Right cardiac atrium (tissue), 5 donors: ENCODE measurements at regions not wholly inside any gene's neighbourhood (a gene's known extent, or its start where the extent isn't known, plus 50 kb on each side); places are given as distances from the start of the nearest gene placed in this dataset.
A peak's percentile ranks its signal among the peaks of the same experiment; 100 is the strongest.

Experiments used
- ATAC-seq, 2 donors: fragments of 200-7000 bp; cut with Tn5 transposase; one replicate each; pipeline versions ENCODE4 v1.8.0 to v1.9.1; 2020; ENCODE audit warnings: moderate library complexity in 2 of 2, mild to moderate bottlenecking in 1 of 2
- DNase-seq, 3 donors: peaks; one replicate each; pipeline ENCODE4 v3.0.0-alpha.2; 2020
- H3K27ac ChIP-seq: one replicate; pipeline ENCODE4 v1.5.1; 2013; ENCODE audit warnings: mild to moderate bottlenecking, low read length, control low read depth, moderate library complexity
- H3K27me3 ChIP-seq: one replicate; pipeline ENCODE4 v1.6.1; 2013; ENCODE audit not compliant: control insufficient read depth, insufficient read depth
- H3K4me1 ChIP-seq: one replicate; pipeline ENCODE4 v1.6.1; 2013; ENCODE audit warnings: low read length; ENCODE audit not compliant: control insufficient read depth, insufficient read depth
- H3K4me3 ChIP-seq: one replicate; pipeline ENCODE4 v1.5.1; 2013; ENCODE audit warnings: low read length, control low read depth
- H3K9me3 ChIP-seq: one replicate; pipeline ENCODE4 v1.6.1; 2013; ENCODE audit warnings: low read length; ENCODE audit not compliant: control insufficient read depth
- WGBS: extraction: QIAGEN DNeasy Blood & Tissue Kit; methylation state at CpG from one replicate; pipeline ENCODE4 v1.1.7; 2013; 5-methylcytosine and 5-hydroxymethylcytosine counted together
- intact Hi-C, 4 donors: fragments of 100-400 bp; cut with DNase I; formaldehyde crosslinking; loops; one replicate each; pipeline versions ENCODE4 v1.11.0 to v1.14.0; 2022 to 2023
- donor health status: healthy with polysubstance abuse.
- donor health status: DM: no; HTN: yes; CAD: no.
- donor health status: DM: no; HTN: no; CAD: no.
- donor health status: DM: no; HTN: yes; CAD: no; lungs with severe emphysema.
- donor health status: DM: yes; HTN: yes; CAD: no.

DNA sequence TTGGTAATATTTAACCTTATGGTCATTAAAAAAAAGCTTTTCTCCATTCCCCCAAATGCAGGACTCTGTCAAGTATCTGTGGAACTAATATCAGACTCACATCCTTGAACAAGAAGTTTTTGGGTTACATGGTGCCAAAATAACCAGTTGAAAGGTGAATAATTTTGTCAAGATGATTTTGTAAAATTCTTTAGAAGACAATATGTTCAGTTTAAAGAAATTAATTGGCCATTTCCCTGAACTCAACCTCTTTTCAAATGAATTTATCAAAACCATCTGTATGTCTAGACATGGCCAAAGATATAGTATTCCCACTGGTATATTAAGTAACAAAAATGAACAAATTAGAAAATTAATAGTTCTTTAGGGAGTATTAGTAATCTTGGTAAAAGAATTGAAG lies 280.5 kb downstream of the MBNL1 start:
- Histone ChIP-seq H3K4me3 (no peak overlapping the region), H3K27me3 (no peaks in the 10 kb centered on the region), H3K9me3 (no peaks in the 10 kb centered on the region), H3K4me1 (no peaks in the 10 kb centered on the region), H3K27ac (no peak overlapping the region)
- DNase-seq (no peak), ATAC-seq (no peak)
- intact Hi-C loops = no loop called here

DNA sequence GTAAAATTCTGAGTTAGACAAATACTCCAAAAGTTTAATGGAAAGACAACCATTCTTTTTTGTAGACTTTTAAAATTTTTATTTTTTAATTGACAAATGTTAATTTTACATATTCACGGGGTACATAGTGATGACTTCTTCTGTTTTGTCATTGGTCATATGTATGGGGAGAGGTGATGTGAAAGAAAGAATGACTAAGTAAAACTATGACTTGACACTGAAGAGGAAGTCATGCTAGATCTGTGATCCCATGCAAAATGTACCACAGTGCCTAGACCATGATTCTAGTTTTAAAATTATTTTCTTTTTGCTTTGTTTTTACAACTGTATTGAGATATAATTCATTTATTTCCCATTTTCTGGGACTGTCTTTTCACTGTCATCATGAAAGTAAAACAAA lies 281.6 kb downstream of the MBNL1 start:
- ATAC-seq = no peak
- WGBS = 95% methylated on average over 1 of the region's 1 CpG
- H3K4me1 ChIP-seq = no peaks in the 10 kb centered on the region
- DNase-seq = no peak
- intact Hi-C loops = no loop called here
- no peaks in the 10 kb centered on the region for H3K27me3 ChIP-seq
- no peaks in the 10 kb centered on the region for H3K9me3 ChIP-seq
- no peak overlapping the region for H3K27ac ChIP-seq
- H3K4me3 ChIP-seq = no peak overlapping the region

DNA sequence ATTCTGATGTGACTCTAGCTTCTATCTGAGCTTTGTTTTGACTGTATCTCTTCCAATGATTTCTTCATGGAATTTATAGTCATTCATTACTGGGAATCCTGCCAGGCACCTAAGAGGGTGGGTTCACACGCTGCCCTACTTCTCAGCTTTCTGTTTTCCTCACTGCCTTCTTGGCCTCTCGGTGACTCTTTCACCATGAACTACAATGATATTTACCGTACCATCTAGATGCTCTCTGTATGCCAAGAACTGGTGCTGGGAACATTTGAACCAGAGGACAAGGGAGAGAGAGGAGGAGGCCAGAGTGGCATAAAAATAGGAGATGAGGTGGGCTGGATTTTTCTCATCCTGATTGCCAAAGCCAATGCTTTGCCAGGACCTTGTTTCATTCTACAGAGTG lies 280.0 kb upstream of the P2RY1 start:
- peak in 1 of 3 donors; percentile 31 for DNase-seq
- H3K4me1 ChIP-seq = peaks cover 5% of the 10 kb centered on the region
- no peak overlapping the region for H3K4me3 ChIP-seq
- no peaks in the 10 kb centered on the region for H3K9me3 ChIP-seq
- 28% methylated on average over 3 of the region's 3 CpGs for WGBS
- ATAC-seq = peak; percentile 42 to 54
- peak overlapping the region; percentile 77 for H3K27ac ChIP-seq
- no peaks in the 10 kb centered on the region for H3K27me3 ChIP-seq
- intact Hi-C loops = no loop called here

DNA sequence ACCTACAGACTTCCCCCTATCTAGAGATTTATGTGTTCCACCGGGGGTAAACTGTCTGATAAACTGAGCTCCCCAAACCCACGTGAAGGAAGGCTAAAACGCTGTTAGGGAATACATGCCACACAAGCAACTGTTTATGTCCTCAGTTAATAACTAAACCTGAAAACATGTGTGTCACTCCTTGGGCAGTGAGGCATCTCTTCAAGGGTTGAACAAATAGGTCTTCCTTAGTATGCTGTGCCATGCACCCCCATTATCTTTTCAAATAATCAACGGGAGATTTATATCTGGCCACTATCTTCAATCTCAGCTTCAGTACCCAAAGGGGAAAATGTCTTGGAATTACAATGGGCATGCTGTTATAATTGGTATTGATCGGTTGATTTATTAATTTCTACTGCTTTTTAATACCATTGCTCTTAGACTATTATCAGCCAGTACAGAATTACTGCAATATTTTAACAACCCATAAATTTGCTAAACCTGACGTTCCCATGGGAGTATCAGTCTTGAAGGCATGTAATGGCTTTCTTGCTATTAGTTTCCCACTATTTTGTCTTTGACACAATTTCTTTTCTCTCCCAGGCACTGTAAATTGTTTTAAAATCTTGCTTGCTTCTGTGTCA lies 279.2 kb upstream of the P2RY1 start:
- ATAC-seq (no peak), DNase-seq (no peak)
- Histone ChIP-seq H3K27me3 (no peaks in the 10 kb centered on the region), H3K4me3 (no peak overlapping the region), H3K27ac (peak overlapping the region; percentile 77), H3K9me3 (no peaks in the 10 kb centered on the region), H3K4me1 (peaks cover 5% of the 10 kb centered on the region)
- 97% methylated on average over 6 of the region's 6 CpGs for WGBS
- intact Hi-C loops = no loop called here

DNA sequence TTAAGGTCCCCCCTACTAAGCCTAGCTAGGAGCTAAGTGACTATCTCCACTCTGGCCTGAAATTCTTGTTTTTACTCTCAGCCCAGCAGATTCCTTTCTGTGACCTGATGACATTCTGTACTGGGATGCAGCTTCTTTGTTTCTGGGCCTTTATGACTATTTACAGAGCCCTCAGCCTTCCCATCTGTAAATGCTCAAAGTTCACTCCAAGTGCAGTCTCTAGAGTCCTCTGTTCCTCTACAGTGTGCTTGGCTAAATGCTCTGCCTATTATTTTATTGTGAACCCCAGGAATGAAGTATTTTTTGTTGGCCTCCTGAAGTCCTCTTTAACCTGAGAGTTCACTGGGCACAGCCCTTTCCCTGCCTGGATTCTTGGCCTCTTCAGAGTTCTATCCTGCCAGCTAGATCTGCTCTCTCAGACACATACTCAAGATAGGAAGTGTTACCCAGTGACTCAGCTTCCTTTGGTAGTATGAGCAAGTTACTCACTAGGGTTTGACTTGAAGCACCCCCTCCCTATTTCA lies 278.1 kb upstream of the P2RY1 start:
- ATAC-seq = peak; percentile 94 to 98

DNA sequence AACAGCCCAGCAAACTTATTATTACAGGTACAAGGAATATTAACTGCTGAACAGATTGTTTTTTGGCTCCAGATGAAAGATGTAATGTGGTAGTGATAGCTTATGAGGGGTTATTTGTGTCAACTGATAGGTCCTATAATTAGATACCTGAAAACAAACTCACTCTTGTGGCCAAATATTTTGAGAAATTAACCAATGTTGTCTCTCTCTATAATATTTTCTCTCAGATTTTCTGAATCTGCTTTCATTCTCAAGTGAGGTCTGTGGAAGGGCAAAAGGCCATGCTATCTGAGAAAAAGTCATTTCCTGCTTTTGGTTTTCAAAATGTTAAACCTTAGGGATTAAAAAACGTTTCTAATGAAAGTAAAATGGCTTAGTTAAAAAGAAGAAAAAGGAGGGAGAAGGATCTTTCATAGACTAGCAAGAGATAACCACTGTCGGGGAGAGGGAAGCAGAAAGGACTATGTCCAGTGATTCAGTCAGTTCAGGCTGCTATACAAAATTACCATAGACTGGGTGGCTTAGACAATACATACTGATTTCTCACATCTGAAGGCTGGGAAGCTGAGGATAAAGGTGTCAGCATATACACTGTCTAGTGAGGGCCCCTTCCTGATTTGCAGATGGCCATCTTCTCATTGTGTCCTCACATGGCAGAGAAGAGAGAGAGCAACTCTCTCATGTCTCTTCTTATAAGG lies 277.5 kb upstream of the P2RY1 start:
- Histone ChIP-seq H3K27ac (peak overlapping the region; percentile 98), H3K4me1 (peaks cover 5% of the 10 kb centered on the region), H3K4me3 (no peak overlapping the region), H3K9me3 (no peaks in the 10 kb centered on the region), H3K27me3 (no peaks in the 10 kb centered on the region)
- ATAC-seq (peak; percentile 17 to 32), DNase-seq (no peak)
- WGBS = 11% methylated on average over 2 of the region's 2 CpGs
- intact Hi-C loops = no loop called here

More for the DNA sequence above, 278.1 kb upstream of the P2RY1 start:
- Histone ChIP-seq H3K4me1 (peaks cover 5% of the 10 kb centered on the region), H3K4me3 (no peak overlapping the region), H3K9me3 (no peaks in the 10 kb centered on the region), H3K27ac (peak overlapping the region; percentile 98), H3K27me3 (no peaks in the 10 kb centered on the region)
- DNase-seq = peak in 2 of 3 donors; percentile 28 to 57
- intact Hi-C loops = no loop called here

DNA sequence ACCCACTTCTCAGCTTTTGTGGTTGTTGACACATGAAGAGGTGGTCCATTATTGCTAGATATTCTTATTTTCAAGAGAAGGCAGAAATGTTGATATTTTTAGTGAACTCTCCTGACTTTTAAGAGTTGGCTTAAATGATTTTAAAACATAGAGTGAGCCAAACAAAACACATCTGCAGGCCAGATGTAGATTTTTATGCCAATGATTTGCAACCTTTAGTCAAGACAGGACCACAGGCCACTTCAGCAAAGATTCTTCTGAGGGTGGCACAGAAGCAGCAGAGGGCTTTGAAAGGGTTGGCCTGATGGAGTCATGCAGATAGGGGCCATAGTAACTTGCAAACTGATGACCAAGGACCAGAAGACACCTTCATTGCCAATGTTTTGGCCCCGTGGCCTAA lies 276.5 kb upstream of the P2RY1 start:
- peak overlapping the region; percentile 3 for H3K27ac ChIP-seq
- no peaks in the 10 kb centered on the region for H3K27me3 ChIP-seq

DNA sequence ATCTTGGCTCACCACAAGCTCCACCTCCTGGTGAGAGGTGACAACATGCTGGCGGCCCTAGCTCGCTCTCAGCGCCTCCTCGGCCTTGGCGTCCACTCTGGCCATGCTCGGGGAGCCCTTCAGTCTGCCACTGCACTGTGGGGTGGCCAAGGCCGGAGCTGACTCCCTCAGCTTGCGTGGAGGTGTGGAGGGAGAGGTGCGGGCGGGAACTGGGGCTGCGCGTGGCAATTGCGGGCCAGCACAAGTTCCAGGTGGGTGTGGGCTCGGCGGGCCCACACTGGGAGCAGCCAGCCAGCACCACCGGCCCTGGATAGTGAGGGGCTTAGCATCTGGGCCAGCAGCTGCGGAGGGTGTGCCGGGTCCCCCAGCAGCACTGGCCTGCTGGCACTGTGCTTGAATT lies 275.7 kb upstream of the P2RY1 start:
- DNase-seq (peak in 2 of 3 donors; percentile 53 to 64), ATAC-seq (no peak)
- Histone ChIP-seq H3K27ac (no peak overlapping the region), H3K4me3 (no peak overlapping the region), H3K4me1 (peaks cover 5% of the 10 kb centered on the region), H3K27me3 (no peaks in the 10 kb centered on the region), H3K9me3 (no peaks in the 10 kb centered on the region)
- 95% methylated on average over 18 of the region's 18 CpGs for WGBS
- intact Hi-C loops = no loop called here

More for the DNA sequence above, 276.5 kb upstream of the P2RY1 start:
- Histone ChIP-seq H3K4me1 (peaks cover 5% of the 10 kb centered on the region), H3K9me3 (no peaks in the 10 kb centered on the region), H3K4me3 (no peak overlapping the region)
- ATAC-seq (no peak), DNase-seq (peak in 1 of 3 donors; percentile 30)
- 61% methylated on average over 1 of the region's 1 CpG for WGBS
- intact Hi-C loops = no loop called here

DNA sequence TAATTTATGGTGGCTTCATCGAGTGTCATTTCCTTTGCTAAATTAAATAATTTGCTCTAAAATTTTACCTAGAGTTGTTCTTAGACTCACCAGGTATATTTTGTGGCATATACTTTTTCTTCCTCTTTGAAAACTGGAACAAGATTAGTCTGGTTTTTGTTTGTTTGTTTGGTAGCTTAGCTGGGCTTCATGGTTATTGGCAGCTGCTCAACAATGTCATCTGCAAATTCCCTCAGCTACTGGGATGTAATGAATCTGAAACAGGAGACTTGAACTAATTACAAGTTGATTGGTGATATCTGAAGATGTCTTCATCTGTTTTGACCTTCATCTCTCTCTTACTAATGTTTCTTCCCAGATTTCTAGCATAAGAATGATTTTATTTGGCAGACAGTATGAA lies 270.5 kb upstream of the P2RY1 start:
- H3K27me3 ChIP-seq = no peaks in the 10 kb centered on the region
- ATAC-seq = no peak

DNA sequence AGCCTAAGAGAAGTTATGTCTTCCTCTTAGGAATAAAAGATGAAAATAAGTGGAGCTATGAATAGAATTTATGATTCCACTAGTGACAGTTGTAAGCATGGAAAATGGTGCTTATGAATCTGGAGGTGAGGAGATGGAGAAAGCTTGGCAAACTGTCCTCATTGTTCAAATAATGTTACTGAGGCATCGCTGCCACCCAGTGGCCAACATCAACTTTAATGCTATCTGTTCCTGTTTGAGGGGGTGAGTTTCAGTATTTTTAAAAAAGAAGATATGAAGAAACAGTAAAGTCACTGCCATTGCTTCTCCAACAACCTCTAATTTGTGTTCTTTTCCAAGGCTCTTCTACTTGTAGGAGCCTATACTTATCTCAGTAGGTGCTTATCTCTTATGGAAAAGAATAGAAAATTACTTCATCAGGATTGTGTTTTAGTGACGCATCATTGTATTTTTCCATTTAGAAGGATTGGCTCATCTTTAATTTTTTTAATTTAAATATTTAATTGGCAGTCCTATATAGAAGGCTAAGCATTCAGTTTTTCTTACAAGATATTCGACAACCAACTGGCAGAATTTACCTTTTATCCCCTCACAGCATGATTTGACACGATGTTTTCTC lies 260.4 kb upstream of the P2RY1 start:
- H3K4me1 ChIP-seq = no peaks in the 10 kb centered on the region
- no peaks in the 10 kb centered on the region for H3K9me3 ChIP-seq
- WGBS = 56% methylated on average over 4 of the region's 4 CpGs
- H3K27me3 ChIP-seq = no peaks in the 10 kb centered on the region
- DNase-seq (peak; percentile 68 to 88 (median 79)), ATAC-seq (peak; percentile 85 to 87)
- H3K4me3 ChIP-seq = no peak overlapping the region
- intact Hi-C loops = loop anchor here (5.0 to 10.0 kb wide), 3 partner anchors 67 to 100 kb away; no protein-coding TSS in a partner anchor
- no peak overlapping the region for H3K27ac ChIP-seq

More for the DNA sequence above, 270.5 kb upstream of the P2RY1 start:
- no peak for DNase-seq
- H3K4me1 ChIP-seq = no peaks in the 10 kb centered on the region
- 91% methylated on average over 1 of the region's 1 CpG for WGBS
- H3K9me3 ChIP-seq = no peaks in the 10 kb centered on the region
- no peak overlapping the region for H3K4me3 ChIP-seq
- H3K27ac ChIP-seq = no peak overlapping the region
- intact Hi-C loops = no loop called here

DNA sequence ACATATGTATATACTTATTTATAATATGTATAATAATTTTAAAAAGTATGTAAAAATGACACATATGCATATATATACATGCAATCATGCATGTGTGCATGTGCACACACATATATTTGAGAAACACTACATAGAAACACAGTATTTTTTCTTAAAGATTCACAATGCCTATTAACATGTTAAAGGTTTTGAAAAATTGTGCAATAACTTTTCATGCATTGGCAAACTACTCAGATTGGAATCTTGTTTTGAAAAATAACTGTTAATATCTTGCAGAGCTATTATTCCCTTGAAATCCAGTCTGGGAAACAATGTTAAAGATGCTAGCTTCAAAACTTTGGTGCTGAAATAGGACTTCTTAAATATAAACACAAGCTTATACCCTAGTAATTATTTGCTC lies 256.2 kb upstream of the P2RY1 start:
- intact Hi-C loops = loop anchor here (10.0 kb wide), 2 partner anchors 74 to 104 kb away; no protein-coding TSS in a partner anchor
- no peaks in the 10 kb centered on the region for H3K4me1 ChIP-seq
- no peak overlapping the region for H3K4me3 ChIP-seq
- DNase-seq = no peak
- H3K27ac ChIP-seq = no peak overlapping the region
- no peaks in the 10 kb centered on the region for H3K9me3 ChIP-seq
- H3K27me3 ChIP-seq = no peaks in the 10 kb centered on the region
- no peak for ATAC-seq
